Mucosa of stomach (tissue), 1 donor: ENCODE measurements at regions not wholly inside any gene's neighbourhood (a gene's known extent, or its start where the extent isn't known, plus 50 kb on each side); places are given as distances from the start of the nearest gene placed in this dataset.

Source experiments
- H3K27me3 ChIP-seq: one replicate; pipeline ENCODE4 v1.7.0; 2013; ENCODE audit warnings: mild to moderate bottlenecking, low read length; ENCODE audit not compliant: control insufficient read depth, insufficient read depth
- H3K36me3 ChIP-seq: one replicate; pipeline ENCODE4 v1.7.0; 2013; ENCODE audit warnings: low read length; ENCODE audit not compliant: control insufficient read depth, insufficient read depth
- H3K4me1 ChIP-seq: one replicate; pipeline ENCODE4 v1.7.0; 2013; ENCODE audit warnings: mild to moderate bottlenecking, low read length; ENCODE audit not compliant: control insufficient read depth, insufficient read depth
- H3K4me3 ChIP-seq: one replicate; pipeline ENCODE4 v1.7.0; 2013; ENCODE audit warnings: low read length
- H3K9ac ChIP-seq: one replicate; pipeline ENCODE4 v1.7.0; 2013; ENCODE audit warnings: mild to moderate bottlenecking, low read length, moderate library complexity
- H3K9me3 ChIP-seq: one replicate; pipeline ENCODE4 v1.7.0; 2013; ENCODE audit warnings: mild to moderate bottlenecking, low read length, moderate library complexity; ENCODE audit not compliant: control insufficient read depth
- donor health status: Pancreatic carcinoma.

DNA sequence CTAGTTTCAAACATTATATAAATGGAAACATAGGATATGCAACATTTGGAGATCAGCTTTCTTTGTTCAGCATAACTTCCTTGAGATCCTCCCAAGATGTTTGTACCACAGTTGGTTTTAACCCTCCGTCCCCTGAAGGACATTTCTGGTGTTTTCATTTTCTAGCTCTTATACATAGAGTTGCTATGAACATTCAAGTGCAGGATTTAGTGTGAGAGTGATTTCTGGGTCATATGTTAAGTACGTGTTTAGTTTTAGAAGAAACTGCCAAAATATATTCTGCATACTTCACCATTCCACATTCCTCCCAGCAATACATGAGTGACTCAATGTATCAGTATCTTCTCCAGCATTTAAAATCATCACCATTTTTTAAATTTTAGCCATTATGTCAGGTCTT lies 588.7 kb upstream of the PFKP start:
- no peaks in the 10 kb centered on the region for H3K4me1 ChIP-seq
- no peak overlapping the region for H3K9ac ChIP-seq
- no peak overlapping the region for H3K4me3 ChIP-seq
- H3K27me3 ChIP-seq = no peaks in the 10 kb centered on the region
- H3K9me3 ChIP-seq = no peaks in the 10 kb centered on the region
- H3K36me3 ChIP-seq = no peaks in the 10 kb centered on the region

DNA sequence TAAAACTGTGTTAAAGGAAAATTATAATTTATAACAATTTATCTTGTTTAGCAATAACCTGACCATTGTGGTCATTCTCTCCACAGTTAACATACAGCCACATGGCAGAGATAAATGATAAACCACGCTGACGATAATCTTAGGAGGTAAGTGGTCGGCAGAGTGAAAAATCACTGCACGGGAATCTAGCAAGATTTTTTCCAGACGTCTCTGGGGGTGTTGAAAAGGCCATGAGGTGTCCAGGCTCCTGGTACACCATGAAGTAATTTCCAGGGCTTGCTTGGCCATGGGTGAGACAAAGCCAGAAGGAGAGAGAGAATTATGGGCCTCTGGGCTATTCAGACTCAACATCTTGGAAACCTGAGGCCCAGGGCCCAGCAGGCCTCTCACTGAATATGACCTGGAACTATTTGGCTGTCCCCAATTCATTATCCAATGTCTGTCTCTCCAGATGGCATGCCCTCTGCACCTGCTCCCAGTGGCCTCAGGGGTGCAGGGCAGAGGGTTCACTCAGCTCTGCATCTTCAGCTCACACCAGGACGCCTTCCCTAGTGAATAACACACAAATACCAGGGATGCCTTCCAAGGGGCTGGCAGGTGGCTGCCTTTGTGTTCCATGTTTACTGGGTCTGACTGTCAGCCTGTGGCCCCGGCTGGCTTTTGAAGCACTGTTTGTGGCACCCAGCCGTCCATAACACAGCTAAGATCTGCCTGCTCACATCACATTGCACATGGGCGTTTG lies 590.4 kb upstream of the PFKP start:
- Histone ChIP-seq H3K9me3 (no peaks in the 10 kb centered on the region), H3K4me1 (no peaks in the 10 kb centered on the region), H3K9ac (no peak overlapping the region), H3K4me3 (no peak overlapping the region), H3K27me3 (no peaks in the 10 kb centered on the region), H3K36me3 (no peaks in the 10 kb centered on the region)

GRCh38 chr10:2476218-2476811 lies 591.0 kb upstream of the PFKP start:
- no peaks in the 10 kb centered on the region for H3K9me3 ChIP-seq
- H3K4me1 ChIP-seq = no peaks in the 10 kb centered on the region
- no peaks in the 10 kb centered on the region for H3K27me3 ChIP-seq
- H3K4me3 ChIP-seq = no peak overlapping the region
- H3K36me3 ChIP-seq = no peaks in the 10 kb centered on the region
- H3K9ac ChIP-seq = no peak overlapping the region

DNA sequence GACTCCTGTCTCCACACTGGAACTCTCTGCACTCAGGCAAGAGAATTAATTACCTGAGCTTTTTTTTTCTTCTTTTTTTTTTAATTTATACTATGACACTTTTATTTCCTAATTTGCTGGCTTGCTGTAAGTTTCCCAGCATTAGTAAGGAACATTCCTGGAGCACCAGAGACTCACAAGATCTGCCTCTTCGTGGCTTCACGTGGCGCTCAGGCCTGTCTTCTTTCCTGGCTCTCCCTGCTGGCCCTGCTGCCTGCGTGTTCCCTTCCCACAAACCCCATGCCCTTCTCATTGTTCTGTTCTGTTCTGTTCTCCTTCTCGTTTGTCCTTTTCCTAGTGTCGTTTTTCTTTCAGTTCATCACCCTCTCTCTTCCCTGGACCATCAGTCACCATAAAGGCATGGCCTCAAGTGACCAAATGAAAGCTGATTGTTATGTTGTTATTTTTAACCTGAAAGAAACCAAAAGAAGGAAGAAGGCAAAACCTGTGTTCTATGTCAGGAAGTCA lies 591.6 kb upstream of the PFKP start:
- no peaks in the 10 kb centered on the region for H3K4me1 ChIP-seq
- no peaks in the 10 kb centered on the region for H3K9me3 ChIP-seq
- H3K4me3 ChIP-seq = no peak overlapping the region
- H3K9ac ChIP-seq = no peak overlapping the region
- no peaks in the 10 kb centered on the region for H3K36me3 ChIP-seq
- no peaks in the 10 kb centered on the region for H3K27me3 ChIP-seq

DNA sequence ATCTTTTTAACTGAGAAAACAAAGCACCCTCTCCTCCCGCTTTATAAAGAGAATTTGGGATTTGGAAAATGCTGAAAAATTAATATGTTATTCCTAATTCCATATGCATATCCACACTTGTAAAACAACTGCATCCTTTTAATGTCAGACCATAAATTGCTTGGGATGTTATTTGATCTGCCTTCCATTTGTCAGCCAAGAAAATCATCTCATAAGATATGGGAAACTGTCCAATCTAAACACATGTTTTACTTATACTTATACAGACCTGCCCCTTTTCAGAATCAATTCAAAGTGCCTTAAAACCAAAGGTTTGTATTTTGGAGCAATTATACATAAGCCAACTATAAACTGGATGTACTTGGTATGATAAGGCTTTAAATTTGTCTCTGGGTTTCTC lies 595.5 kb upstream of the PFKP start:
- no peaks in the 10 kb centered on the region for H3K36me3 ChIP-seq
- H3K4me3 ChIP-seq = no peak overlapping the region
- no peaks in the 10 kb centered on the region for H3K4me1 ChIP-seq
- no peaks in the 10 kb centered on the region for H3K27me3 ChIP-seq
- H3K9me3 ChIP-seq = no peaks in the 10 kb centered on the region
- H3K9ac ChIP-seq = no peak overlapping the region

DNA sequence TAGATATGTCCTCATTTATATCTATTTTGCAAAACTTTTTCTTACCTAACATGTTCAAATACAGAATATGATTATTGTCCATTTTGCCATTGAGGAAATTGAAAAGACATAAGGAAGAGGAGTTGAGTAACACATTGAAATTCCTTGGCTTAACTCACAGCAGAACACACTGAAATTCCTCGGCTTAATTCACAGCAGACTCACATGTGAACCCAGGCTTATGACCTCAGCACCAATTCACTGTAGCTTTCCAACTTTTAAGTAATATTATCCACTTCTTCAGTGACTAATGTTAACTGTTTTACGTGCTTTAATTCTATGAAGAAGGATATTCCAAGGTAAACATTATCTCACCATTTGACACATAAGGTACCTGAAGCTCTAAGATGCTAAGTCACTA lies 597.5 kb upstream of the PFKP start:
- no peak overlapping the region for H3K4me3 ChIP-seq
- H3K27me3 ChIP-seq = no peaks in the 10 kb centered on the region
- H3K36me3 ChIP-seq = no peaks in the 10 kb centered on the region
- H3K9me3 ChIP-seq = no peaks in the 10 kb centered on the region
- no peak overlapping the region for H3K9ac ChIP-seq
- no peaks in the 10 kb centered on the region for H3K4me1 ChIP-seq

DNA sequence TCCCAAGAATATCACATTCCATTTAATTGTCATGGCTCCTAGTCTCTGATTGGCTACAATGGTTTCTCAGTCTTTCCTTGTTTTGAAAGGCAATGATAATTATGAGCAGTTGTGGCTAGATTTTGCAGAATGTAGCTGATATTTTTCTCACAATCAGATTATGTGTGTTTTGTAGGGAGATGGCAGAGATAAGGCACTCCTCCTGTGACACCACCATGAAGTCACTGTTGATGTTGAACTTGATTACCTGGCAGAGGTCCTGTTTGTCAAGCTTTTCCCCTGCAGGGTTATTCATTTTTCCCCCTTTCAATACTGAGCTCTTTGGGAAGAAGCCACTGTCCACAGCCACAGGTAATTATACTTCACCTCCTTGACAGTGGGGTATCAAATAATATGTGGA lies 602.9 kb upstream of the PFKP start:
- Histone ChIP-seq H3K36me3 (no peaks in the 10 kb centered on the region), H3K4me1 (no peaks in the 10 kb centered on the region), H3K4me3 (no peak overlapping the region), H3K9ac (no peak overlapping the region), H3K27me3 (no peaks in the 10 kb centered on the region), H3K9me3 (no peaks in the 10 kb centered on the region)

DNA sequence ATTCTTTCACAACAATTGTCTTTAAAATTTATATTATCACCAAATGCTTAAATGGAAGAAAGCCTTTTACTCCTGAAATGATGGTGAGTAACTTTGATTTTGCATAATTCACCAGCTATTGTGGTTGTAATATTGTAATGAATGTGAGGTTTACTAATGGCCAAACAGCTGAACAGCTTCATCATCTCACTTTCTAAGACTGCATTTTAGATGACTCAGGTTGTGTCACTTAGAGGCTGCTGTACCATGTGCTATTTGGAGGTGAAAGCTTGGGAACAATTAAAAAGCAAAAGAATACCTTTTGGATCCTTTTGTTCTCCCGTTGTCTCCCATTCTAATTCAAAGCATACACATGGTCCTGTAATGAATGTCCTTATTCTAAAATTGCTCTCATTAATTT lies 604.0 kb upstream of the PFKP start:
- H3K4me3 ChIP-seq = no peak overlapping the region
- no peaks in the 10 kb centered on the region for H3K9me3 ChIP-seq
- no peak overlapping the region for H3K9ac ChIP-seq
- no peaks in the 10 kb centered on the region for H3K36me3 ChIP-seq
- H3K4me1 ChIP-seq = no peaks in the 10 kb centered on the region
- no peaks in the 10 kb centered on the region for H3K27me3 ChIP-seq

- Histone ChIP-seq H3K4me3 (no peak overlapping the region), H3K9ac (no peak overlapping the region), H3K9me3 (no peaks in the 10 kb centered on the region), H3K4me1 (no peaks in the 10 kb centered on the region), H3K27me3 (no peaks in the 10 kb centered on the region), H3K36me3 (no peaks in the 10 kb centered on the region)
Observed at GRCh38 chr10:2462581-2462980, 604.8 kb upstream of the PFKP start.

- H3K4me3 ChIP-seq = no peak overlapping the region
- H3K36me3 ChIP-seq = no peaks in the 10 kb centered on the region
- no peaks in the 10 kb centered on the region for H3K27me3 ChIP-seq
- H3K9ac ChIP-seq = no peak overlapping the region
- no peaks in the 10 kb centered on the region for H3K4me1 ChIP-seq
- H3K9me3 ChIP-seq = no peaks in the 10 kb centered on the region
Observed at GRCh38 chr10:2460812-2461211, 606.5 kb upstream of the PFKP start.

DNA sequence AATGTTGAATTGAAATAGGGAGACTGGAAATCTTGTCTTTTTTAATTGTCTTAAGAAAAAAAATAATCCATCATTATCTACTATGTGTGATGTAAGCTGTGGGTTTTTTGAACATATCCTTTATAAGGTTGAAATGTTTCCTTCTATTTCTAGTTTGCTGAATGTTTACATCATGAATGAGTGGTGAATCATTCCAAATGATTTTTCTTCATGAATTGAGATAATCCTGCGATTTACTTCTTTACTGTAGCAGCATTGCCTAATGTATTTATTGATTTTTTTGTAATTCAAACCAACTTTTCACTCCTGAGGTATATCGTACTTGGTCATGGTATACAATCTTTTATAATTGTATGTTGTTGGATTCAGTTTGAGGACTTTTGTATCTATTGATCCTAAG lies 607.6 kb upstream of the PFKP start:
- Histone ChIP-seq H3K9me3 (no peaks in the 10 kb centered on the region), H3K4me3 (no peak overlapping the region), H3K4me1 (no peaks in the 10 kb centered on the region), H3K27me3 (no peaks in the 10 kb centered on the region), H3K9ac (no peak overlapping the region), H3K36me3 (no peaks in the 10 kb centered on the region)

DNA sequence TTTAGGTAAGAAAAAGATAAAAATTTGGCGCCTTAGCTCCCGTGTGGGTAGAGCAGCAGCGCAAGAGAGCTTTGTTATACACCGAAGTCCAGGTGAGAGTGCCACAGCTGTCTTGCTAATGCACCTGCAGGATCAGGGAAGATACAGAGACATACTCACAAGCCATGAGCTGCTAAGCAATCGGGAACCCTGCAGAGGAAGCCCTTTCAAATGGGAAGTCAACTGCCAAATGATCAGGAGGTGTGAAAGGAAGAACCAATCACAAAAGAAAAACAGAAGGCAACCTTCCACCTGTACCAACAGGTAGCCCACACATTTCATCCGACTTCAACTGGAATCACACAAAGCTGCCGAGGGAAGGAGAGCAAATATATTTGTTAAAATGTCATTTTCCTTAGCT lies 610.5 kb upstream of the PFKP start:
- H3K9ac ChIP-seq = no peak overlapping the region
- H3K4me1 ChIP-seq = no peaks in the 10 kb centered on the region
- H3K27me3 ChIP-seq = no peaks in the 10 kb centered on the region
- no peaks in the 10 kb centered on the region for H3K9me3 ChIP-seq
- no peaks in the 10 kb centered on the region for H3K36me3 ChIP-seq
- H3K4me3 ChIP-seq = no peak overlapping the region
